OCI-LY3 (cell line): ENCODE measurements at regions not wholly inside any gene's neighbourhood (a gene's known extent, or its start where the extent isn't known, plus 50 kb on each side); places are given as distances from the start of the nearest gene placed in this dataset.

Experiments used
- CTCF ChIP-seq: fragments of 200-600, 300-600 bp; sonication (generic); IDR thresholded peaks from 2 replicates; pipeline ENCODE4 v1.5.1; 2014; ENCODE audit warnings: antibody characterized with exemption, low read length, low read depth
- EZH2phosphoT487 ChIP-seq: fragments of 200-600 bp; shearing (Covaris generic); IDR thresholded peaks from 2 replicates; pipeline ENCODE4 v1.6.1; 2018; ENCODE audit warnings: antibody characterized with exemption, mixed run types, low read depth

DNA sequence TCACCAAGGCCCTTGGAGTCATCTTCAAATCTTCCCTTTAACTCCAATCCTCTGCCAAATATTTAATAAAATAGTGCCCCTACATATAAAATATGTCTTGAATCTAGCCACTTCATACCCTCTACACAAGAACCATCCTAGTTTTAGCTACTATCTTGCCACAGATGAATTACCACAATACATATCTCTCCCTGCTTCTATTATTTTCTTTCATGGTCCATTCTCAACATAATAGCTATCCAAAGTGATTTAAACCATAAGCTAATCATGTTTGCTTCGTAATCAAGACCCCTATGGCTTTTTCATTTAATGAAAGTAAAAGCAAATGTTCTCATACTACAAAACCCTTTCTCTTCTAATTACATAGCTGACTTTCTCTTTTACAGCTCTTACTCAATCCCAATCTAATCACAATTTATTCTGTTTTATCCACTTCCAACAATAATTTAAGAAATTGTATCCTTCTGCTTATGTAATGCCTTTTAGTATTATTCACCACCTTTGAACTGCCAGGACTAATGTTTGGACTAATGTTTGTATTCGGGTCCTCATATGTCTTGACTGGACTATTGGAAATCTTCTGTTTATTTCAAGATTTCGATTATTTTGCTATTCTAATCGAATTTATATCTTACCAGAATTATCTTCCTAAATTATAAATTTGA lies 412.0 kb downstream of the SLITRK1 start:
- TF ChIP-seq CTCF (no peak), EZH2phosphoT487 (no peak)
